ENCODE measurements at regions not wholly inside any gene's neighbourhood (a gene's known extent, or its start where the extent isn't known, plus 50 kb on each side); places are given as distances from the start of the nearest gene placed in this dataset.
"Not testable (repeated sequence)": the region's sequence is repeated elsewhere in the genome, so short reads cannot be mapped to it uniquely, and the experiment has no call there.

DNA sequence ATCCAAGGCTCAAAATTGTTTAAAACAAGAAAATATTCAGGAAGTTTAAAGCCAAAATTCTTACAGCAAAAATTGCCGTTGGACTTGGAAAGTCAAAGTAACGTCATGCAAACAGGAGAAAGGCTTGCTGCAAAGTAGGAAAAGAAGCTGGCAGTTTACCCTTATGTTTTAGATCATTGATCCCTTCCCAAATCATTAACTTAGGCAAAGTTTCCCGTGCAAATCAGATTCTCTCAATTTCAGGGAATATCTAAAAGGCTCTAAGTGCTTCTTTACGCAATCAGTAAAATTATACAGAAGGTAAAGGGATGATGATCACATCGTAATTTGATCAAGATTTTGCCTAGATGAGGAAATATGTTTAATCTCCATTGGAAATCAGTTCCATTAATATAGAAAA, 197.5 kb downstream of the ALDH8A1 start:
- Histone ChIP-seq H3K27me3 (no peaks in the 10 kb centered on the region), H3K27ac (replicated peaks in 1 of 4) (no peak overlapping the region), H3K9me3 (no peaks in the 10 kb centered on the region), H3K4me1 (no peaks in the 10 kb centered on the region), H3K36me3 (no peaks in the 10 kb centered on the region), H3K4me3 (no peak overlapping the region)
- 82% methylated on average over 5 of the region's 5 CpGs for WGBS
- TF ChIP-seq POLR2A (IDR thresholded peaks at IDR 0.05; ENCODE audit: low read depth) = no peak
- TF ChIP-seq, protein P1, sequence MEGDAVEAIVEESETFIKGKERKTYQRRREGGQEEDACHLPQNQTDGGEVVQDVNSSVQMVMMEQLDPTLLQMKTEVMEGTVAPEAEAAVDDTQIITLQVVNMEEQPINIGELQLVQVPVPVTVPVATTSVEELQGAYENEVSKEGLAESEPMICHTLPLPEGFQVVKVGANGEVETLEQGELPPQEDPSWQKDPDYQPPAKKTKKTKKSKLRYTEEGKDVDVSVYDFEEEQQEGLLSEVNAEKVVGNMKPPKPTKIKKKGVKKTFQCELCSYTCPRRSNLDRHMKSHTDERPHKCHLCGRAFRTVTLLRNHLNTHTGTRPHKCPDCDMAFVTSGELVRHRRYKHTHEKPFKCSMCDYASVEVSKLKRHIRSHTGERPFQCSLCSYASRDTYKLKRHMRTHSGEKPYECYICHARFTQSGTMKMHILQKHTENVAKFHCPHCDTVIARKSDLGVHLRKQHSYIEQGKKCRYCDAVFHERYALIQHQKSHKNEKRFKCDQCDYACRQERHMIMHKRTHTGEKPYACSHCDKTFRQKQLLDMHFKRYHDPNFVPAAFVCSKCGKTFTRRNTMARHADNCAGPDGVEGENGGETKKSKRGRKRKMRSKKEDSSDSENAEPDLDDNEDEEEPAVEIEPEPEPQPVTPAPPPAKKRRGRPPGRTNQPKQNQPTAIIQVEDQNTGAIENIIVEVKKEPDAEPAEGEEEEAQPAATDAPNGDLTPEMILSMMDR (IDR thresholded peaks at IDR 0.05) = no peak
- TF ChIP-seq POLR2AphosphoS5 (IDR thresholded peaks at IDR 0.05) = no peak
- no peak for TF ChIP-seq EP300 (IDR thresholded peaks at IDR 0.05)
- intact Hi-C loops (cut with DNase I) = no loop called here
- no peak for DNase-seq (ENCODE audit: extremely low spot score)

DNA sequence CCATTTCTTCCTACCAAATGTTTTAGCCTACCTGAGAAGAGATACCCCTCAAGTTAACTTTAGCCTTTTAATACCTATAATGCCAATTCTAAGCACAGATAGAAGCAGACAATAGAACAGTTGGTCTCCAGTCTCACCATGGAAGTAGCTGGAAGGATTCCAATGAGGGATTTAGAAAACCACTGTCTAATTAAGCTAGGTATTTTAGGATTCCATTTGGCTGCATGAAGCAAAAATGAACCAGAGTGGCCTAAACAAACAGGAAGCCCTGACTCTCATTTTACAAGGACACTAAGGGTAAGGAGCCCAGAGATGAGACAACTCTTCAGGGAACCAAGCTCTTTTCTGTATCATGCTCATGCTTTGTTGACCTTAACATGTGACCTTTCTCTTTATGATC, 199.2 kb downstream of the ALDH8A1 start:
- H3K36me3 ChIP-seq = no peaks in the 10 kb centered on the region
- DNase-seq (ENCODE audit: extremely low spot score) = no peak
- no peak overlapping the region for H3K27ac ChIP-seq (replicated peaks in 1 of 4)
- intact Hi-C loops (cut with DNase I) = no loop called here
- no peaks in the 10 kb centered on the region for H3K27me3 ChIP-seq
- no peak for TF ChIP-seq POLR2A (IDR thresholded peaks at IDR 0.05; ENCODE audit: low read depth)
- no peak for TF ChIP-seq POLR2AphosphoS5 (IDR thresholded peaks at IDR 0.05)
- TF ChIP-seq EP300 (IDR thresholded peaks at IDR 0.05) = no peak
- TF ChIP-seq, protein P1 (IDR thresholded peaks at IDR 0.05) = no peak
- no peaks in the 10 kb centered on the region for H3K4me1 ChIP-seq
- no peaks in the 10 kb centered on the region for H3K9me3 ChIP-seq
- H3K4me3 ChIP-seq = no peak overlapping the region

- Histone ChIP-seq H3K9me3 (no peaks in the 10 kb centered on the region), H3K4me3 (no peak overlapping the region), H3K4me1 (no peaks in the 10 kb centered on the region), H3K27me3 (no peaks in the 10 kb centered on the region), H3K27ac (replicated peaks in 1 of 4) (no peak overlapping the region), H3K36me3 (no peaks in the 10 kb centered on the region)
- intact Hi-C loops (cut with DNase I) = no loop called here
- no peak for TF ChIP-seq POLR2A (IDR thresholded peaks at IDR 0.05; ENCODE audit: low read depth)
- TF ChIP-seq, protein P1 (IDR thresholded peaks at IDR 0.05) = no peak
- TF ChIP-seq POLR2AphosphoS5 (IDR thresholded peaks at IDR 0.05) = no peak
- TF ChIP-seq EP300 (IDR thresholded peaks at IDR 0.05) = no peak
- no peak for DNase-seq (ENCODE audit: extremely low spot score)
- WGBS = 86% methylated on average over 3 of the region's 3 CpGs
These were observed 201.4 kb downstream of the ALDH8A1 start for GRCh38 chr6:134748484-134748883.

DNA sequence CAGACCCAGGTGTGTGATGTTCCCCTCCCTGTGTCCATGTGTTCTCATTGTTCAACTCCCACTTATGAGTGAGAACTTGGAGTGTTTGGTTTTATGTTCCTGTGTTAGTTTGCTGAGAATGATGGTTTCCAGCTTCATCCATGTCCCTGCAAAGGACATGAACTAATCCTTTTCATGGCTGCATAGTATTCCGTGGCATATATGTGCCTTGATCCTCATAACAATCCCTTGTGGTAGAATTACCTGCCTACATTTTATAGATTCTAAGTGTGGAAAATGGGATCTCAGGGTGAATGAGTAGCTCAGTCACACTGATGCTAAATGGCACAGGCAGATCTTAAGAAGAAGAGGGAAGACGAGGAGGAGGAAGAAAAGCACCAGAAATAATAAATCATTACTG, 202.7 kb downstream of the ALDH8A1 start:
- H3K36me3 ChIP-seq; H3K4me1 ChIP-seq; H3K27ac ChIP-seq (replicated peaks in 1 of 4); intact Hi-C loops (cut with DNase I); H3K27me3 ChIP-seq; H3K4me3 ChIP-seq; H3K9me3 ChIP-seq; DNase-seq (ENCODE audit: extremely low spot score): not testable (repeated sequence)
- WGBS = 95% methylated on average over 2 of the region's 2 CpGs

GRCh38 chr6:134746140-134746539, 203.8 kb downstream of the ALDH8A1 start:
- TF ChIP-seq POLR2A (IDR thresholded peaks at IDR 0.05; ENCODE audit: low read depth) (no peak), EP300 (IDR thresholded peaks at IDR 0.05) (no peak), POLR2AphosphoS5 (IDR thresholded peaks at IDR 0.05) (no peak)
- TF ChIP-seq, protein P1 (IDR thresholded peaks at IDR 0.05) = no peak
- WGBS = 96% methylated on average over 2 of the region's 2 CpGs
- no peak for DNase-seq (ENCODE audit: extremely low spot score)
- intact Hi-C loops (cut with DNase I) = no loop called here
- Histone ChIP-seq H3K4me1 (no peaks in the 10 kb centered on the region), H3K4me3 (no peak overlapping the region), H3K36me3 (no peaks in the 10 kb centered on the region), H3K27ac (replicated peaks in 1 of 4) (no peak overlapping the region), H3K9me3 (no peaks in the 10 kb centered on the region), H3K27me3 (no peaks in the 10 kb centered on the region)

GRCh38 chr6:134745192-134745591, 204.7 kb downstream of the ALDH8A1 start:
- H3K4me3 ChIP-seq; H3K9me3 ChIP-seq; DNase-seq (ENCODE audit: extremely low spot score); H3K36me3 ChIP-seq; H3K27ac ChIP-seq (replicated peaks in 1 of 4); H3K4me1 ChIP-seq; H3K27me3 ChIP-seq; intact Hi-C loops (cut with DNase I): not testable (repeated sequence)
- WGBS = 99% methylated on average over 8 of the region's 8 CpGs

Data from esophagus muscularis mucosa (tissue), 4 donors.